Activated gamma-delta T cell treated with anti-CD3 and anti-CD28 coated beads, Interleukin-2, amount 50 U/mL, for 16 hours (primary cell): ENCODE measurements at regions not wholly inside any gene's neighbourhood (a gene's known extent, or its start where the extent isn't known, plus 50 kb on each side); places are given as distances from the start of the nearest gene placed in this dataset.
"Not testable (repeated sequence)": the region's sequence is repeated elsewhere in the genome, so short reads cannot be mapped to it uniquely, and the experiment has no call there.

ENCODE experiments used
- DNase-seq: peaks from one replicate; pipeline ENCODE4 v3.0.0-alpha.2; 2020; ENCODE audit warnings: low read depth

- not testable (repeated sequence) for DNase-seq
Measured at GRCh38 chr1:5766996-5767395, 225.2 kb downstream of the NPHP4 start.

- DNase-seq = no peak
Measured at GRCh38 chr1:5765997-5766913, 226.0 kb downstream of the NPHP4 start.

- no peak for DNase-seq
Measured at GRCh38 chr1:5765483-5765882, 226.7 kb downstream of the NPHP4 start.

- DNase-seq = no peak
Measured at GRCh38 chr1:5764959-5765358, 227.3 kb downstream of the NPHP4 start.

GRCh38 chr1:5764464-5764863, 227.8 kb downstream of the NPHP4 start:
- no peak for DNase-seq

GRCh38 chr1:5763696-5764370, 228.4 kb downstream of the NPHP4 start:
- DNase-seq = no peak

GRCh38 chr1:5758859-5759578, 233.2 kb downstream of the NPHP4 start:
- DNase-seq = no peak

- DNase-seq = no peak
Measured at GRCh38 chr1:5758000-5758858, 234.0 kb downstream of the NPHP4 start.

- no peak for DNase-seq
Measured at GRCh38 chr1:5757187-5757805, 234.9 kb downstream of the NPHP4 start.

GRCh38 chr1:5756434-5757186, 235.6 kb downstream of the NPHP4 start:
- DNase-seq = no peak

- DNase-seq = no peak
Measured at GRCh38 chr1:5755552-5756125, 236.6 kb downstream of the NPHP4 start.

- no peak for DNase-seq
Measured at GRCh38 chr1:5754817-5755551, 237.2 kb downstream of the NPHP4 start.

GRCh38 chr1:5753549-5754421, 238.4 kb downstream of the NPHP4 start:
- no peak for DNase-seq

- no peak for DNase-seq
Measured at GRCh38 chr1:5752746-5753548, 239.3 kb downstream of the NPHP4 start.

GRCh38 chr1:5751833-5752745, 240.1 kb downstream of the NPHP4 start:
- DNase-seq = no peak

GRCh38 chr1:5751163-5751540, 241.1 kb downstream of the NPHP4 start:
- no peak for DNase-seq
